ENCODE measurements at regions not wholly inside any gene's neighbourhood (a gene's known extent, or its start where the extent isn't known, plus 50 kb on each side); places are given as distances from the start of the nearest gene placed in this dataset.
A peak's percentile ranks its signal among the peaks of the same experiment; 100 is the strongest.

DNA sequence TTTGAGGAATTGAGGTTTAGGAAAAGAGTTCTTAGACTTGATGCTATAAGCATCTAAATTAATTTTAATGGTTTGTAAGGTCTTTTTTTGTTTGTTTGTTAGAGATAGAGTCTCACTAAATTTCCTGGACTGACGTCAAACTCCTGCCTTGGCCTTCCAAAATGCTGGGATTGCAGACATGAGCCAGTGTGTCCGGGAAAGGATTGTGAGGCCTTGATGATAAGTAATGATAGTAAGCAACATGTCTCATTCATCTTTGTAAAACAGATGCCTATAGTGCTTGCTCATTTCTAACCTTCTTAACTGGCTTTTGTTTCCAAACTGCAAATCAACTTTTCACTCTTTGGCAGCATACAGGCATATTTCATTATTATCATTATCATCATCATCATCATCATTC, 176.0 kb upstream of the KCND2 start:
- peak; percentile 81 for DNase-seq (ENCODE audit: low spot score)
- intact Hi-C loops (cut with DNase I), result no loop called here

DNA sequence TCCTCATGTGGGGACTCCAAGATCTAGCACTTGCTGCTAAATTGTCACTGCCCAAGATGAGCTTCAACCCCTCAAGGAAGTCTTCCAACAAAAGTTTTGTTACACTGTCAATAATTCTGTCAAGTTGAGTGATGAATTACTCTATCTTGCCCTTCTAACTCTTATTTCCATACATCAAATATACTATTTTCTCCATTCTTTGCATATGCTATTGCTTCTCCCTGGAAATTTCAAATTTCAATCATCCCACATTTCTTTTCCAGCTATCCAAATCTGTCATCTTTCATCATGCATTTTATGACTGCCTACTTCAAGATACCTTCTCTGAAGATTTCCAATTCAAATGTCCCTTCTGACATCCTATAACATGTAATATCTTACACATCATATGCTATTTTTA, 175.2 kb upstream of the KCND2 start:
- intact Hi-C loops (cut with DNase I), result no loop called here
- no peak for DNase-seq (ENCODE audit: low spot score)

DNA sequence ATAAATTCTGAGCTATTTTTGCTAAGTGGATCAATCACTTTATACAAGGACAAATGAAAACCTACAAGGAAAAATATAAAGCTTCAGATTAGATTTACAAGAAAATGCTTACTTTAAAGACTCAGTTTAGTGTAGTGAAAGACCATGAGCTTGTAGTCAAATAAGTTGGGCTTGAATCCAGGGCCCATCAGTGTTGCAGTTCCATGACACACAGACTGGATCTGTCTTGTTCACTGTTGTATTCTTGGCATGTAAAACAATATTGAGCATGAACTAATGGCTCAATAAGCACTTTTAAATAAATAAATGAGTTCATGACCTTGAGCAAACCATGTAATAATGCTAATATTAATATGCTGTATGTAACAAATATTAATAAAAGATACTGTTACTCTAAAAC, 164.6 kb upstream of the KCND2 start:
- DNase-seq (ENCODE audit: low spot score), result no peak
- intact Hi-C loops (cut with DNase I), result no loop called here

DNA sequence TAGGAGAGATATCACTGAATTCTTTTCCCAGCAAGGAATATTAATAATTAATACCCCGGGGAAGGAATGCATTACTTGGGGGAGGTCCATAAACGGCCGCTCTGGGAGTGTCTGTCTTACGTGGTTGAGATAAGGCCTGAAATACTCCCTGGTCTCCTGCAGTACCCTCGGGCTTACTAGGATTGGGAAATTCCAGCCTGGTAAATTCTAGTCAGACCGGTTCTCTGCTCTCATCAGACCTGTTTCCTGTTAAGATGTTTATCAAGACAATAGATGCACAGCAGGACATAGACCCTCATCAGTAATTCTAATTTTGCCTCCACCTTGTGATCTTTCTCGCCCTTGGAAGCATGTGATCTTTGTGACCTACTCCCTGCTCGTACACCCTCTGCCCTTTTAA, 162.8 kb upstream of the KCND2 start:
- DNase-seq (ENCODE audit: low spot score), result no peak
- intact Hi-C loops (cut with DNase I), result no loop called here

DNA sequence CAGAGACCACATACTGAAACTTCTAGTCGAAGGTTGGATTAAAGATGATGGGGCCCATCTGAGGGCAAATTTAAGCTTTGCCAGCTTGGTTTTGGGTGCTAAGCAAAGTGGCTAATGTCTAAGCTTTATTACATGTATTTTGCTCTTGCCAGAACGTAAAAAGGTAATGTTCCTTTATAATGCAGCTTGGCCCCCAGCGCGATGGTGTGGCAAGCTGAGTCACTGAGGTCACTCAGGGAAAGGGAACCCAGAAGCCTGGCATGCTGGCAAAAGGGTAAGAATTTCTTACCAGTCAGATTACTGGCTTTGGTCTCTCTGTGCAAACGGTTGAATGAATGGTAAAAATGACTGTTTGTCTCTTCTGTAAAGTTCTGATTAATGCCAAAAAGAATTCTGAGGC, 158.3 kb upstream of the KCND2 start:
- intact Hi-C loops (cut with DNase I), result no loop called here
- no peak for DNase-seq (ENCODE audit: low spot score)

DNA sequence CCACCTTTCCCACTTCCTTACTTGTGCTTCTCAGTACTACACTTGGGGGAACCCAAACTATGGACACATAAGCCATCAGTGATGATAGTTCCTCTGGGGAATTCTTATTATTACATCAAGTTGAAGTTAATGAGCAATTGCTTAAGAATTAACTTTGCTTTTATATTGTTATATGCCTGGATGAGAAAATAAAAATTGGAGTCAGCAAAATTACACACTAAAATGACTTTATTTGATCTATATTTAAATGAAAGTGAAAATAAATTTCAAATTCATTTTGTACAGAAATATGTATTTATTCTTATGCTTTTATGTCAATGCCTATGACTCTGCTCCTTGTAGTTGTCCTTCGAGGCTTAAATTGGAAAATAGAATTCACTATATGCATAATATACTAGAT, 149.4 kb upstream of the KCND2 start:
- no peak for DNase-seq (ENCODE audit: low spot score)
- intact Hi-C loops (cut with DNase I), result no loop called here

DNA sequence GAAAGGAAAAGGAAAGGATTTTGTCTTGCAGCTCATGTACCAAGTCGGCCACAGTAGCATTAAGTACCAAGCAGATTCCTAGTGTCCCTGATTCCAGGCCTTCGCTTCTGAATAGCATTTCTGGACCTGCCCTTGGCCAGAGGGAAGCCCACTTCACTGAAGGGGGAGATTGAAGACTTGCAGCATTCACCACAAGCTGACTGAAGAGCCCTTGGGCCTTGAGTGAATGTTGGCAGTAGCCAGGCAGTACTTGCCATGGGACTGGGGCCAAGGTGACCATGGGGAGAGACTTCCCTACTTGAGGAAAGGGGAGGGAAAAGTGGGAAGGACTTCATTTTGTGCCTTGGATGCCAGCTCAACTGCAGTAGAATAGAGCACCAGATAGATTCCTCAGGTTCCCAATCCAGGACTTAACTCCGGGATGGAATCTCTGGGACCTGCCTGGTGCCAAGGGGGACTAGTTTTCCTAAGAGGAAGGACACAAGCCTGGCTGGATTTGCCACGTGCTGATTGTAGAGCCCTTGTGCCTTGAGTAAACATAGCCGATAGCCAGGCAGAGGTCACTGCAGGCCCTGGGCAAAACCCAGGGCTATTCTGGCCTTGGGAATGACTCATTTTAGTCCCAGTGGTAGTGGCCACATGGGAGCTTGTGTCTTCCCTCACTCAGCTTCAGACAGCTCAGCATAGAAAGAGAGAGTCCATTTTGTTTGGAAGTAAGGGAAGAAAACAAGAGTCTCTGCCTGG, 141.7 kb upstream of the KCND2 start:
- intact Hi-C loops (cut with DNase I), result no loop called here
- DNase-seq (ENCODE audit: low spot score), result no peak

DNA sequence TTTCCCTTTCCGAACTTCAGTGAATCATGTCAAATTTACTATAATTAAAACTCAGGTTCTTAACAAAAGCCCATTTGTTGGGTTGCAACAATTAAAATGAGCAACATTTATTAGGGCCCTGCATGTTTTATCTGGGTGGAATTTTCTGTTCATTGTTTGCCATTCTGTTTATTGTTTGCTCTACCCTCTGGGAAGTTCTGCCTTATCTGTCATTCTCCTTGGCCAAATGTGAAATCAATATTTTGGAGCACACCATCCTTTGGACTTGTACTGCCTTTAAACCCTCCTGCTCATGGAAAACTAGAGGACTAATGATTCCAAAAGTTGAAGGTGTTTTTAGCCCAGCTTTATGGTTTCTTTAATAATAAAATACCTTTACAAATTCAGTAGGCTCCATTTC, 134.5 kb upstream of the KCND2 start:
- intact Hi-C loops (cut with DNase I), result no loop called here
- no peak for DNase-seq (ENCODE audit: low spot score)

DNA sequence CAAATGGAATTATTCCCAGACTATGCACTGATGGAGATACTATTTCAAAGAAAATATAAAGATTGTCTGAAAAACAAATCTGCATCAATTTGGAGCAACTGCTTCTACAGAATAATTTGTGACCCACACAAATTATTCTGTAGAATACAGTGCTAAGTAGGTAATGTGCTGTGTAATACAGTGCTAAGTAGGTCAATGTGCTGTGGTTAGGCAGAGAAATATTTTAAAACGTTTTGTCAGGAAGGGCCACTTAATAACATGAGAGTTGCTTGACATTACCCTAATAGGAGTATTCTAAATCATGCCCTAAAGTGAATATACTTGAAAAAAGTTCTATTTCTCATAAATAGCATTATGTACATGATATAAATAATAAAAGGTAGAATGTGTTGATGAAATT, 116.5 kb upstream of the KCND2 start:
- no peak for DNase-seq (ENCODE audit: low spot score)
- intact Hi-C loops (cut with DNase I), result no loop called here

DNA sequence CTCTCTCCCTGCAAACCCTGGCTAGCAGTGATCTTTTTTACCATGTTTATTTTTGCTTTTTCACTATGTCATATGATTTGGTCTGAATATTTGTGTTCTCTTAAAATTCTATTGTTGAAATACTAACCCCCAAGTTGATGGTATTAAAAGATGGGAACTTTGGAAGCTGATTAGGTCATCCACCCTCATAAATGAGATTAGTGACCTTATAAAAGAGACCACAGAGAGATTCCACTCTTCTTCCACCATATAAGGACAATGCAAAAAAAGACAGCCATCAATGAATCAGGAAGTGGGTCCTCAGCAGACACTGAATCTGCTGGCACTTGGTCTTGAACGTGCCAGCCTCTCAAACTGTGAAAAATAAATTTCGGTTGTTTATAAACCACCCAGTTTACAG, 112.8 kb upstream of the KCND2 start:
- intact Hi-C loops (cut with DNase I), result no loop called here
- DNase-seq (ENCODE audit: low spot score), result no peak

DNA sequence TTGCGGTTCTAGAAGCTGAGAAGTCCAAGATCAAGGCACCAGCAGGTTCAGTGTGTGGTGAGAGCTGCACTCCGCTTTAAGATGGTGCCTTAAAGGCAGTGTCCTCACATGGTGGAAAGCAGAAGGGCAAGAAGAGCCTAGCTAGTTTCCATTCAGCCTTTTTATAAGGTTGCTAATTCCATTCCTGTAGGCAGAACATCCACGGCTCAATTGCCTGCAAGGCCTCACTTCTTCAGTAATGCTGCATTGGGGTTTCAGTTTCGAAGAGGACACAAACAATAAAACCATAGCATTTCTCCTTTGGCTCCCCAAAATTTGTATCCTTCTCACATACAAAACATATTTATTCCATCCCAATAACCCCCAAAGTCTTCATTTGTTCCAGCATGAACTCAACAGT, 109.5 kb upstream of the KCND2 start:
- intact Hi-C loops (cut with DNase I), result no loop called here

DNA sequence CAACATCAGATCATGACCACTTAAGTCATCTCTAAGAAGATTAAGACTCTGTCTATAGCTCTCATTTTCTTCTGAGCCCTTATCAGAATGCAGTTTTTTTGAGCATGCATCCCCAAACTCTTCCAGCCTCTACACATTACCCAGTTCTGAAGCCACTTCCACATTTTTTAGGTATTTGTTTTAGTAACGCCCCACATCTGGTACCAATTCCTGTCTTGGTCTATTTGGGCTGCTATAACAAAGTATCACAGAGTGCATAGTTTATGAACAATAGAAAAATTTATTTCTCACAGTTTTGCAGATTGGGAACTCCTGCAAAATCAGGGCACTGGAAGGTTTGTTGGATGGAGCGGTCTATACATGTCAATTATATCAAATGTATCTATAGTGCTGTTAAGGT, 107.7 kb upstream of the KCND2 start:
- intact Hi-C loops (cut with DNase I), result no loop called here
- DNase-seq (ENCODE audit: low spot score), result no peak

More for the DNA sequence above, 109.5 kb upstream of the KCND2 start:
- no peak for DNase-seq (ENCODE audit: low spot score)

DNA sequence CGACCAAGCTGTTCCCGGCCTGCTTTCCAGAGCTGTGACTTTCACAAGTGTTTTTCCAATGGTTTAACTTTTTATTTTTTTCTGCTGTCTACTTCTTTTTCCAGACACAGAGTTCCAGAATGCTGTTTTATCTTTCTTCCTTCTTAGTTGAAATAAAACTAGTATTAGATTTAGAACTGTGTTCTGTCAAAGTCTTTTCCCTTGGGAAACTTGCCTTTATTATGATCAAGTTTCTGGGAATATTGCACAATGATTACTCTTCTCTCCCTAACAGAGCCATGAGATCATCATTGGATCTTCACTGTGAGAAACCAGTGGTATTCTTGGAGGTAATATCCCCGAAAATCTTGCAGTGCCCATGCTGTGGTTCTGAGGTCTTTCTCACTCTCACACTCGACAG, 104.9 kb upstream of the KCND2 start:
- intact Hi-C loops (cut with DNase I), result no loop called here
- no peak for DNase-seq (ENCODE audit: low spot score)

DNA sequence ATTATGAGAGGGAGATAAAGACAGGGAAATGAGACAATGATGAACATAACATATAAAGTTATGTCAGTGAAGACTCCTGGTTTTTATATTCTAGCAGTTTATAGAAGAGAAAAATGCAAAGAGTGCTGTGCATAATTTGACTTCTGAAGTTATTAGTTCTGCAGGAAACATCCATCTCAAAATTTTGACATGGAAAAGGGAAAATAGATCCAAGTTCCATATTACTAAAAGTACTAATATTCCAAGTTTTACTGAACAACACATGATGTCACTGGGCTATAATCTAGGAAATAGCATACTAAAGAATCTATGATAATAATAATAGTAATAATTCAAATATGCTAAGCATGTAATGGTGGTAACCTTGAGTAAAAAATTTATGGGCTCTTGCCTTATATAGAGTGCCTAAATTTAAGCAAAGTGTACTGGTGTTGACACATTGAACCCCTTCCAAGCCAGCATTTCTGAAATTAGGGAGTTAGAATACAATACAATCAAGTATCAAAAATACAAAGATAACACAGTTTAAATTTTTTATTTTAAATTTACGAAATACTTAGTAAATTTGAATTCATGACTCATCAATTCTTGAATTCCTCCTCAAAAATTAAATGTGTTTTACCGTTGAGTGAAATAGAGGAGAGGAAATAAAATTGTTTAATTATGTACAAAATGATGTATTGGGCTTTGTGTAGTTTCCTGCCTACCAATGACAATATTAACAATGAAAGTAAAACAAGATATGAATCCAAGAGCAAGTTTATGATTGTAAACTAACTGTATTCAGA, 102.8 kb upstream of the KCND2 start:
- intact Hi-C loops (cut with DNase I), result no loop called here
- no peak for DNase-seq (ENCODE audit: low spot score)

DNA sequence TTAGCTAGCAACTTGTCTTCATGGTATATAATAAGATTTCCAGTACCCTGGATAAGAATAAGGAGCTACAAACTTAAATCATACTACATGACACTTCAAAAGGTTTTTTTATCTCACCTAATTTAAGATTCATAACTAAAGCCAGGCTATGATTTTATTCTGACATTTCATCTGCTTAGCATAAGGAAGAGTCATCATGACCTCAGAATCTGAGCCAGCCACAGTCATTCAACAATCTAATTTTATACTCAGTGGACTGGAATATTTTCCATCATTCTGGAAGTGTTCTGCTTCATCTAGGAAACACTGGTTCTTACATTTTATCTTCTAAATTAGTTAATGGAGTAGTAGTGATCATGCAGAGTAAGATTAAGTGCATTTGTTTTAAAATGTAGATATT, 102.1 kb upstream of the KCND2 start:
- DNase-seq (ENCODE audit: low spot score), result no peak
- intact Hi-C loops (cut with DNase I), result no loop called here

DNA sequence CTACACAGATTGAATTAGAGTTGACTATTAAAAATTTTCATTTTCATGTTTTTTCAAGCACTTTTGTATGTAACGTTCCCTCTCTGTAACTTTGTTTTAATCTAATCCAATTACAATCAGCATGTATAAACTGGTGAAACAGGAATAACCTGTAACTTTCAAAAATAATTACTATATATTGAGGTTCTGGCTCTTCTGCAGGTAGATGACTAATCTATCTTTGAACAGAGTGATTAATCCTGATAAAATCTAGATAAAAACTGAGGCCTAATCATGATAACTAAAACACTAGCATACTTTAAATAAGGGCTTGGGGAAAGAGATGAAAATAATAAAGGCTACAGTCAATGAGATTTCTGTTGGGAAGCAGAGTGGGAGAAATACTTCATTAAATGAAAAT, 101.6 kb upstream of the KCND2 start:
- intact Hi-C loops (cut with DNase I), result no loop called here
- no peak for DNase-seq (ENCODE audit: low spot score)

DNA sequence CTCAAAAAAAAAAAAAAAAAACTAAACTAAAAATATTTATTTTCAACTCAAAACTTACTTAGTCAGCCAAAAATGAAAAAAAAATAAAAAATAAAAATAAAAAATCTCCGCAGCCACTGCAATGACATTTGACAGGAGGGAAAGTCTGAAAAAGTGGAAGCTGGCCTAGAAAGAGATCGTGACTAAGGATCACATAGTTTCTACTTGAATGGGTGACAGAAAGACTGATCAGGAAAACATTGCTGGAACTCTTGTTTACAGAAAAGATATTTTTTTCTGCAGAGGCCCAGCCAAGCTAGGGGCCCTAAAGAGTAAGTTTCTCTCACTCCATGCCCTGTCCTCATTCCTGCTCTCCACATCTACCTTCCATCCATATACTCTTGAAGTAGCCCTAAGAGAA, 92.8 kb upstream of the KCND2 start:
- intact Hi-C loops (cut with DNase I), result no loop called here

DNA sequence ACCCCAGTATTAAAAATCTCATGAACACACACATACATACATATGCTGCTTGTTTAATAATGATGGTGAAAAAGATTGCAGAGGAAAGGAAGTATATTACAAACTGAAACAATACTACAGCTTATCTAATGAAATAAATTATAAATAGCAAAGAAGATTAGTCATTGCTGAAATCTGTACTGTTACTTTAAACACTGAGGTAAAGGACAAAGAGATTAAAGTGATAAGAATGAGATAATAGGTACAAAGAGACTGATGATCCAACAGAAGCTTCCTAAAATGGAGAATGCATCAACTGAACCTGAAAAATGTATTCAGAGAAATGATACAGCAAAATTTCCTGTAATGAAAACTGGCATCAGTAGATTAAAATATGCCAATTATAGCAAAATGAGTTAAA, 91.5 kb upstream of the KCND2 start:
- intact Hi-C loops (cut with DNase I), result no loop called here
- DNase-seq (ENCODE audit: low spot score), result no peak

More for the DNA sequence above, 92.8 kb upstream of the KCND2 start:
- DNase-seq (ENCODE audit: low spot score), result no peak

DNA sequence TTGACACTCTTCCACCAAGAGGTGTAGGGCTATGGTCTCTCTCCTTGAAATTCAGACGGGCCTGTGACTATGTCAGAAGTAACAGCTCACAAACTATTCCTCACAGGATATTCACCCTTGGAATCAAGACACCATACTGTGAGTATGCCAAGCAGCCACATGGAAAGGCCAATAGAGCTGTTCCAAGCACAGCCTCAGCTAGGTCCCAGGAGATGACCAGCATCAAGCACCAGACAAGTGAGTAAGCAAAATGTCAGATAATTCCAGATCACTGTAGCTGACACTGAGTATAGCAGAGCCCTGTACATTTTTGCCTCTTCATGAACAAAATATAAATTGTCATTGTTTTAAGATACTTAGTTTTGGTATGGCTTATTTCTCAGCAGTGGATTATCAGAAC, 88.1 kb upstream of the KCND2 start:
- DNase-seq (ENCODE audit: low spot score), result peak; percentile 57
- intact Hi-C loops (cut with DNase I), result no loop called here

DNA sequence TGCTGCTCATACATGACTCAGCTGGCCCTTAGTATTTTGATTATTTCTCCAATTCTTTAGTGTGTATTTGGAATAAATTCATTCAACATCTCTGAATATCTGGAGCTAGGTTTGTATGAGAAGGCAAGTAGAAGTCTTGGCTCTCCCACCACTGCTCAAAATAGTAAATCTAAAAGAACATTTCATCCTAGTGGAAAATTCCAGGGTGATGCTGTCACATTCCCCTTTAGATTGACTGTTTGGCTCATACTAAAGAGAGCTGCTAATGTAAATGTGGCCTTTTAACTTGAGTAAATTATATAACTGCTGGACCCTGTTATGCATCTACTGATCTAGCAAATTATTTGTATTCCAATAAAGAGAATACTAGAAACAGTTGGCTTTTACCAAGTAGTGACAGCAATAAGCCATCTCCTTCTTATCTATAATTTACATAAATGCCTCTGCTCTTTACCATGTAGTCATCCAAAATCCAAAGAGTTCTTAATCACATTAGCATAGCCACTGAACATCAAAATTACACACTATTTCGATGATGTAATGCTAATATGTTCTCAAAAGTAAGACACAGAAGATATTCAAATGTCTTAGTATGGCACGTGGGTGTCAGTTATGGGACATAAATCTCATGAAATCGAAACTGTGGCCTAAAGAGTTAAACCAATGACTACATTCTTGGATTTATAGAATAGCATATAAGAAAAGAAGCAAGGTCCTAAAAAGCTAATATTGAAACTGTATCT, 86.9 kb upstream of the KCND2 start:
- intact Hi-C loops (cut with DNase I), result no loop called here
- no peak for DNase-seq (ENCODE audit: low spot score)

DNA sequence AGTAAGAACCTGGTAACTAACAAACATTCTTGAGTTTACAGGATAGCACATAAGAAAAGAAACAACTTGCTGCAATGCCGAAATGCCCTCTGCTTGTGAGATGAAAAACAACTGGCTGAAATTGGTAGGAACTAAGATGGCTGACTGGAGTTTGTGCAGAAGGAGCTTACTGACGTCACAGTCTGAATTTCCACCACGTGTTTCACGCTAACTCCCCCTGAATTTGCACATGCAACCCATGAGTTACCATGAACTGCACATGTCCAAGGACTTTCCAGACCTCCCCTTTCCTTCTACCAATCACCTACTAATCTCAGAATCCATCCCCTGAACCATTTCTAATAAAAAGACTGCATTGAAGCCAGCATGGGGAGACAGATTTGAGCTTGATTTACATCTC, 86.3 kb upstream of the KCND2 start:
- no peak for DNase-seq (ENCODE audit: low spot score)
- intact Hi-C loops (cut with DNase I), result no loop called here
